ENCODE measurements at regions not wholly inside any gene's neighbourhood (a gene's known extent, or its start where the extent isn't known, plus 50 kb on each side); places are given as distances from the start of the nearest gene placed in this dataset.
"Not testable (repeated sequence)": the region's sequence is repeated elsewhere in the genome, so short reads cannot be mapped to it uniquely, and the experiment has no call there.

GRCh38 chr15:28783466-28783865 lies 65.0 kb downstream of the GOLGA6L7 start:
- Mint-ChIP-seq H3K36me3 (no peaks in the 10 kb centered on the region), H3K4me1 (ENCODE audit: unreplicated experiment) (no peaks in the 10 kb centered on the region), H3K27me3 (no peaks in the 10 kb centered on the region), H3K4me3 (no peak overlapping the region), H3K27ac (no peak overlapping the region), H3K9me3 (no peaks in the 10 kb centered on the region)
- no peak for DNase-seq (ENCODE audit: extremely low spot score, unreplicated experiment)
- no peak for TF ChIP-seq CTCF (conservative IDR thresholded peaks at IDR 0.05)

GRCh38 chr15:28778397-28778796 lies 66.2 kb upstream of the GOLGA8M start:
- H3K4me3 Mint-ChIP-seq; DNase-seq (ENCODE audit: extremely low spot score, unreplicated experiment); H3K36me3 Mint-ChIP-seq; H3K4me1 Mint-ChIP-seq (ENCODE audit: unreplicated experiment); H3K9me3 Mint-ChIP-seq; H3K27me3 Mint-ChIP-seq; H3K27ac Mint-ChIP-seq: not testable (repeated sequence)

- H3K27me3 Mint-ChIP-seq; H3K36me3 Mint-ChIP-seq; H3K4me3 Mint-ChIP-seq; DNase-seq (ENCODE audit: extremely low spot score, unreplicated experiment); H3K27ac Mint-ChIP-seq; H3K4me1 Mint-ChIP-seq (ENCODE audit: unreplicated experiment); H3K9me3 Mint-ChIP-seq: not testable (repeated sequence)
Observed at GRCh38 chr15:28772857-28773256, 60.6 kb upstream of the GOLGA8M start.

All from type B pancreatic cell (in vitro differentiated cells).